ENCODE measurements at regions not wholly inside any gene's neighbourhood (a gene's known extent, or its start where the extent isn't known, plus 50 kb on each side); places are given as distances from the start of the nearest gene placed in this dataset.
A peak's percentile ranks its signal among the peaks of the same experiment; 100 is the strongest.

DNA sequence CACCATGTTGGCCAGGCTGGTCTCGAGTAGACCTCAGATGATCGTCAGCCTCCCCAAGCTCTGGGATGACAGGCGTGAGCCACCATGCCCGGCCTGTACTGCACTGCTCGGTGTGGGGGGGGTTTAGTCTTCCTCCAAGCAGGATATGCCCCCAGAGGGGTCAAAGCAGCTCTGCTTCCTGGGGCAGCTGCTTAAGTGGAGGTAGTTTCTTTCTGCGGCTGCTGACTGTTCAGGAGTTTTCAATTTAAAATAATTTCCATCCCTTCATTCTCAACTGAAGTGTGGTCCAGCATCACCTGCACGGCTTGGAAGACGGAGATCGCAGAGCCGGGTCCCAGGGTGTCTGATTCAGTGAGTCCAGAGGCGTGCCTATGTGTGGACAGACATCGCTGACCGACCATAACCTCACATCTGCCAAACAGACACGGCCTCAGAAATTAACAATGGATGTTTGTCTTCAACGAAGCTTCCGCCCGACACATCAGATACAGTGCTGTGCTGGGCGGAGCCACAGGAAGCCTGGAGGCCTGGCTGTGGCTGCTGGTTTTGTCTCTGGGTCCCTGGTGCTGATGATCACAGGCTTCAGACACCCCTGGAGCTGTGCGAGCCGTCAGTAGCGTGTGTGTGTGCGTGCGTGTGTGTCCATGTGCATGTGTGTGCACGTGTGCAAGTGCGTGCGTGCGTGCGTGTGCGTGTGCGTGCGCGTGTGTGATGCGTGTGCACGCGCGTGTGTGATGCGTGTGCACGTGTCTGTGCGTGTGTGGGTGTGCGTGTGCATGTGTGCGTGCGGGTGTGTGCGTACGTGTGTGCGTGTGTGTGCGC is 226.5 kb upstream of the PITRM1 start:
- intact Hi-C loops (cut with DNase I), result loop anchor here in 1 of 10 donors (5.0 kb wide), 1 partner anchor 53 kb away; no protein-coding TSS in a partner anchor
- TF ChIP-seq POLR2A (IDR thresholded peaks at IDR 0.05), result no peak
- TF ChIP-seq, protein P1, sequence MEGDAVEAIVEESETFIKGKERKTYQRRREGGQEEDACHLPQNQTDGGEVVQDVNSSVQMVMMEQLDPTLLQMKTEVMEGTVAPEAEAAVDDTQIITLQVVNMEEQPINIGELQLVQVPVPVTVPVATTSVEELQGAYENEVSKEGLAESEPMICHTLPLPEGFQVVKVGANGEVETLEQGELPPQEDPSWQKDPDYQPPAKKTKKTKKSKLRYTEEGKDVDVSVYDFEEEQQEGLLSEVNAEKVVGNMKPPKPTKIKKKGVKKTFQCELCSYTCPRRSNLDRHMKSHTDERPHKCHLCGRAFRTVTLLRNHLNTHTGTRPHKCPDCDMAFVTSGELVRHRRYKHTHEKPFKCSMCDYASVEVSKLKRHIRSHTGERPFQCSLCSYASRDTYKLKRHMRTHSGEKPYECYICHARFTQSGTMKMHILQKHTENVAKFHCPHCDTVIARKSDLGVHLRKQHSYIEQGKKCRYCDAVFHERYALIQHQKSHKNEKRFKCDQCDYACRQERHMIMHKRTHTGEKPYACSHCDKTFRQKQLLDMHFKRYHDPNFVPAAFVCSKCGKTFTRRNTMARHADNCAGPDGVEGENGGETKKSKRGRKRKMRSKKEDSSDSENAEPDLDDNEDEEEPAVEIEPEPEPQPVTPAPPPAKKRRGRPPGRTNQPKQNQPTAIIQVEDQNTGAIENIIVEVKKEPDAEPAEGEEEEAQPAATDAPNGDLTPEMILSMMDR (IDR thresholded peaks at IDR 0.05), result no peak
- no peaks in the 10 kb centered on the region for H3K36me3 ChIP-seq
- H3K4me1 ChIP-seq, result peaks cover 0 to 16% (median 9%) of the 10 kb centered on the region in 12 donors
- peak overlapping the region in 7 of 12 donors; percentile 1 to 62 (median 41) for H3K27ac ChIP-seq
- peak in 4 of 5 donors; percentile 40 to 65 (median 54) for DNase-seq
- peak in 3 of 4 donors; percentile 76 to 86 (median 81) for ATAC-seq
- H3K9me3 ChIP-seq, result peaks cover 0 to 9% (median 0%) of the 10 kb centered on the region in 12 donors
- H3K27me3 ChIP-seq, result no peaks in the 10 kb centered on the region
- WGBS, 4 donors, result 69 to 76% (median 71%) methylated on average over 44 to 46 of the region's 46 CpGs
- no peak overlapping the region for H3K4me3 ChIP-seq

DNA sequence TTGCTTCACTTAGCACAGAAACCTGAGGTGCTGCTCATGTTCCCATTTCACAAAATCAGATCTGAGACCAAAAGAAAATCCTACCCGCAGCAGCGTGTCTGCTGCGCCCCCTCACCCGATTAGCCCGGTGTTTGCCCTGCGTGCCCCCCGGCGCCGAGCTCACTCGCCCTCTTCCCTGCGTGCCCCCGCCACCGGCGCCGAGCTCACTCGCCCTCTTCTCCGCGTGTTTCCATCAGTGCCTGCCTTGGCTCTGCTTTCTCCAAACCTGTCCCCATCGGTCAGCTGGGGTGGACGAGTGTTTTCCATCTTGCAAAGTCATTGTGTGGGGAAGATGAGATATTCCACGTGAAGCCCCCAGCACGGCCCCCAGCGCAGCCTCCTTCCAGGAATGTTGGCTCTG is 225.3 kb upstream of the PITRM1 start:
- ATAC-seq (no peak), DNase-seq (no peak)
- Histone ChIP-seq H3K36me3 (no peaks in the 10 kb centered on the region), H3K27ac (no peak overlapping the region), H3K4me1 (peaks cover 0 to 16% (median 9%) of the 10 kb centered on the region in 12 donors), H3K9me3 (peaks cover 0 to 9% (median 0%) of the 10 kb centered on the region in 12 donors), H3K27me3 (no peaks in the 10 kb centered on the region), H3K4me3 (no peak overlapping the region)
- intact Hi-C loops (cut with DNase I), result loop anchor here in 1 of 10 donors (5.0 kb wide), 1 partner anchor 54 kb away; no protein-coding TSS in a partner anchor
- TF ChIP-seq POLR2A (IDR thresholded peaks at IDR 0.05), result no peak
- TF ChIP-seq, protein P1 (IDR thresholded peaks at IDR 0.05), result no peak
- 93 to 95% (median 94%) methylated on average over 23 of the region's 23 CpGs for WGBS, 4 donors

DNA sequence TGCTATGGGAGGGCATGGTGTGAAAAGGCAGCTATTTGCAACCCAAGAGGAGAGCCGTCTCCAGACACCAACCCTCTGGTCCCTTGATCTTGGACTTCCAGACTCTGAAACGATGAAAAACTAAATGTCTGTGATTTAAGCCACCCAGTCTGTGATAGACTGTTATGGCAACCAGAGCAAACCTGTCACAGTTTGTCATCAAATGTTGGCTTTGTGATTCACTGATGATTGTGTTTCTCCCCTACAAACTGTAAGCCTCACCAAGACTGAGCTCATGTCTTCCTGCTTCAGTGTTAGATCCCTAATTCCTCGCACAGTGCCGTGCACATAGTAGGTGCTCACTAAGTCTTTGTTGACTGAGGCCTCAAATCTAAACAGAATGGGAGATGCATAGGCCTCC is 224.6 kb upstream of the PITRM1 start:
- DNase-seq (no peak), ATAC-seq (no peak)
- Histone ChIP-seq H3K4me3 (no peak overlapping the region), H3K27me3 (no peaks in the 10 kb centered on the region), H3K4me1 (peaks cover 0 to 16% (median 9%) of the 10 kb centered on the region in 12 donors), H3K36me3 (no peaks in the 10 kb centered on the region), H3K9me3 (peaks cover 0 to 9% (median 0%) of the 10 kb centered on the region in 12 donors), H3K27ac (peak overlapping the region in 1 of 12 donors; percentile 42)
- intact Hi-C loops (cut with DNase I), result loop anchor here in 1 of 10 donors (5.0 kb wide), 1 partner anchor 55 kb away; no protein-coding TSS in a partner anchor
- no peak for TF ChIP-seq POLR2A (IDR thresholded peaks at IDR 0.05)
- TF ChIP-seq, protein P1 (IDR thresholded peaks at IDR 0.05), result no peak
- WGBS, 4 donors, result 86 to 95% (median 92%) methylated on average over 4 of the region's 4 CpGs

DNA sequence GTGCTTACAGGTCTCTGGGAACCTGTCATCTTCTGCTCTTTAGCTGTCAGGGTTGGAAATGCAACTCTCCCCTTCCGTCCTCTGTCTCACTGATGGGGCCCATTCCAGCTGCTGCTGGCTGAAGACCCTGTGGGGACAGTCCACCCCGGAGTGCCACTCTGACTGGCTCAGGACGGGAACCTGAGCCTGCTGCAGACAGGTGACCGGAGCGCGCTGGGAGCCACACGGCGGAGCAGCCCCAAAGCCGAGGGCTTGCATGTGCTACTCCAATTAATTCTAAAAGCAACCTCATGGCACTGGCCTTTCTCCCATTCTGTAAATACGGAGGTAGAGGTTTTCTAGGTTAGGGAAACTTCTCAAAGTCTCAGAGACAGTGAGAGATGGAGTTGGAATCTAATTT is 223.5 kb upstream of the PITRM1 start:
- peaks cover 0 to 16% (median 9%) of the 10 kb centered on the region in 12 donors for H3K4me1 ChIP-seq
- peak overlapping the region in 1 of 12 donors; percentile 42 for H3K27ac ChIP-seq
- TF ChIP-seq, protein P1 (IDR thresholded peaks at IDR 0.05), result no peak
- no peak for TF ChIP-seq POLR2A (IDR thresholded peaks at IDR 0.05)
- H3K9me3 ChIP-seq, result peaks cover 0 to 9% (median 0%) of the 10 kb centered on the region in 12 donors
- ATAC-seq (no peak), DNase-seq (no peak)
- no peak overlapping the region for H3K4me3 ChIP-seq
- intact Hi-C loops (cut with DNase I), result loop anchor here in 1 of 10 donors (5.0 kb wide), 1 partner anchor 56 kb away; no protein-coding TSS in a partner anchor
- WGBS, 4 donors, result 83 to 95% (median 92%) methylated on average over 10 of the region's 10 CpGs
- H3K27me3 ChIP-seq, result no peaks in the 10 kb centered on the region
- H3K36me3 ChIP-seq, result no peaks in the 10 kb centered on the region

All from heart left ventricle (tissue), 16 donors.